OCI-LY1 (cell line): ENCODE measurements at regions not wholly inside any gene's neighbourhood (a gene's known extent, or its start where the extent isn't known, plus 50 kb on each side); places are given as distances from the start of the nearest gene placed in this dataset.

ENCODE experiments used
- H2AFZ ChIP-seq: fragments of 200-600 bp; sonication (generic), shearing (Covaris generic); 2 replicates; pipeline ENCODE4 v1.6.0; 2014; ENCODE audit warnings: antibody characterized with exemption, mild to moderate bottlenecking, low read length
- H3F3A ChIP-seq: fragments of 200-600 bp; sonication (generic), shearing (Covaris generic); 2 replicates; pipeline ENCODE4 v1.6.0; 2014; ENCODE audit warnings: mild to moderate bottlenecking, antibody characterized with exemption, low read length, moderate library complexity; ENCODE audit not compliant: insufficient read depth
- H3K27ac ChIP-seq: fragments of 200-600 bp; sonication (generic); 2 replicates; pipeline ENCODE4 v1.5.1; 2014; ENCODE audit warnings: low read length, mixed run types, mild to moderate bottlenecking, low read depth; ENCODE audit not compliant: poor library complexity, severe bottlenecking
- H3K27me3 ChIP-seq: fragments of 200-600 bp; sonication (generic); 2 replicates; pipeline ENCODE4 v1.6.0; 2014; ENCODE audit warnings: antibody characterized with exemption, mild to moderate bottlenecking, low read length, moderate library complexity; ENCODE audit not compliant: insufficient read depth
- H3K36me3 ChIP-seq: fragments of 200-600 bp; sonication (generic); 2 replicates; pipeline ENCODE4 v1.6.1; 2014; ENCODE audit warnings: mild to moderate bottlenecking, antibody characterized with exemption, low read length, moderate library complexity, mixed read lengths; ENCODE audit not compliant: insufficient read depth
- H3K4me1 ChIP-seq: fragments of 200-600 bp; sonication (generic); 2 replicates; pipeline ENCODE4 v1.5.1; 2014; ENCODE audit warnings: mild to moderate bottlenecking, low read length, moderate library complexity; ENCODE audit not compliant: insufficient read depth, severe bottlenecking
- H3K4me2 ChIP-seq: fragments of 200-600 bp; sonication (generic), shearing (Covaris generic); 2 replicates; pipeline ENCODE4 v1.6.1; 2014; ENCODE audit warnings: low read length
- H3K4me3 ChIP-seq: fragments of 200-600 bp; sonication (generic); 2 replicates; pipeline ENCODE4 v1.5.1; 2014; ENCODE audit warnings: low read length, low read depth, mild to moderate bottlenecking, mixed read lengths; ENCODE audit not compliant: poor library complexity, severe bottlenecking
- H3K79me2 ChIP-seq: fragments of 200-600 bp; shearing (Covaris generic); 2 replicates; pipeline ENCODE4 v1.6.1; 2016; ENCODE audit warnings: mixed run types, low read length, mixed read lengths; ENCODE audit not compliant: insufficient read depth
- H3K9ac ChIP-seq: fragments of 200-600 bp; sonication (generic), shearing (Covaris generic); 2 replicates; pipeline ENCODE4 v1.6.1; 2014; ENCODE audit warnings: mild to moderate bottlenecking, low read length, mixed read lengths
- H3K9me2 ChIP-seq: fragments of 200-600 bp; sonication (generic), shearing (Covaris generic); 2 replicates; pipeline ENCODE4 v1.6.1; 2014; ENCODE audit warnings: low read depth, mild to moderate bottlenecking, low read length, mixed read lengths
- H3K9me3 ChIP-seq: fragments of 200-600 bp; shearing (Covaris generic); 2 replicates; pipeline ENCODE4 v1.6.1; 2014; ENCODE audit warnings: low read length, mixed read lengths
- H4K20me1 ChIP-seq: fragments of 200-600 bp; sonication (generic), shearing (Covaris generic); 2 replicates; pipeline ENCODE4 v1.6.0; 2016; ENCODE audit warnings: mild to moderate bottlenecking, low read length; ENCODE audit not compliant: insufficient read depth
- EZH2 ChIP-seq: fragments of 200-600 bp; sonication (generic), shearing (Covaris generic); IDR thresholded peaks from 2 replicates; pipeline ENCODE4 v1.8.0; 2017; ENCODE audit warnings: borderline replicate concordance, mixed run types, mild to moderate bottlenecking, antibody characterized with exemption, low read length, moderate library complexity, mixed read lengths
- TF ChIP-seq, protein P1 (sequence below): fragments of 200-600 bp; sonication (generic), shearing (Covaris generic); IDR thresholded peaks from 2 replicates; pipeline ENCODE4 v1.5.1; 2017; ENCODE audit warnings: mild to moderate bottlenecking, antibody characterized with exemption, low read length, moderate library complexity, mixed read lengths

DNA sequence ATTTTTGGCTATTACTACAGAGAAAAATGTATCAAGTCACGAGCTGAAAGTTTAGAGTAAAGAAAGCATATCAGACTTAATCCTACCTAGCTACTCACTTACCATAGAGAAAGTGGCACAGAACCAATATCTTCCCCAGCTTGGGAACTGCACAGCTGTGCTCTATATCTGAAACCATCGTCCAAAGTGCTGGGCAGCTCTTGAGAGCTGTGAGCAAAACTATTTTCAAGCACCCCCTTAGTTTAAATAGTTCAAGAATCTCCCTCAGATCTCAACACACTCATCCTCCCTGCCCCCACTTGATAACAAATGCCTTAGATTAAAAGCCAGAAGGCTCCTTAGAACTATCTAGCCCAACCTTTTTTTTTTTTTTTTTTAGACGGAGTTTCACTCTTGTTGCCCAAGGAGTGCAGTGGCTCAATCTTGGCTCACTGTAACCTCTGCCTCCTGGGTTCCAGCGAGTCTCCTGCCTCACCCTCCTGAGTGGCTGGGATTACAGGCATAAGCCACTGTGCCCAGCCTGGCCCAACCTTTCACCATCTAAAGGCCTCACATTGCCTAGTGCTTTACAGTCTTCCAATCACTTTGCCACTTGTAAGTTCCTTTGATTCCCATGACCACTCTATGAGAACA is 94.2 kb upstream of the APC start:
- H3K27ac ChIP-seq: no peak overlapping the region
- no peaks in the 10 kb centered on the region for H4K20me1 ChIP-seq
- H3K4me2 ChIP-seq: no peak overlapping the region
- TF ChIP-seq, protein P1, sequence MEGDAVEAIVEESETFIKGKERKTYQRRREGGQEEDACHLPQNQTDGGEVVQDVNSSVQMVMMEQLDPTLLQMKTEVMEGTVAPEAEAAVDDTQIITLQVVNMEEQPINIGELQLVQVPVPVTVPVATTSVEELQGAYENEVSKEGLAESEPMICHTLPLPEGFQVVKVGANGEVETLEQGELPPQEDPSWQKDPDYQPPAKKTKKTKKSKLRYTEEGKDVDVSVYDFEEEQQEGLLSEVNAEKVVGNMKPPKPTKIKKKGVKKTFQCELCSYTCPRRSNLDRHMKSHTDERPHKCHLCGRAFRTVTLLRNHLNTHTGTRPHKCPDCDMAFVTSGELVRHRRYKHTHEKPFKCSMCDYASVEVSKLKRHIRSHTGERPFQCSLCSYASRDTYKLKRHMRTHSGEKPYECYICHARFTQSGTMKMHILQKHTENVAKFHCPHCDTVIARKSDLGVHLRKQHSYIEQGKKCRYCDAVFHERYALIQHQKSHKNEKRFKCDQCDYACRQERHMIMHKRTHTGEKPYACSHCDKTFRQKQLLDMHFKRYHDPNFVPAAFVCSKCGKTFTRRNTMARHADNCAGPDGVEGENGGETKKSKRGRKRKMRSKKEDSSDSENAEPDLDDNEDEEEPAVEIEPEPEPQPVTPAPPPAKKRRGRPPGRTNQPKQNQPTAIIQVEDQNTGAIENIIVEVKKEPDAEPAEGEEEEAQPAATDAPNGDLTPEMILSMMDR: no peak
- no peak for TF ChIP-seq EZH2
- no peaks in the 10 kb centered on the region for H3K9me2 ChIP-seq
- H3K4me1 ChIP-seq: no peaks in the 10 kb centered on the region
- H3K9ac ChIP-seq: no peak overlapping the region
- H3K36me3 ChIP-seq: no peaks in the 10 kb centered on the region
- H3K9me3 ChIP-seq: no peaks in the 10 kb centered on the region
- no peak overlapping the region for H2AFZ ChIP-seq
- H3K27me3 ChIP-seq: no peaks in the 10 kb centered on the region
- no peaks in the 10 kb centered on the region for H3K79me2 ChIP-seq
- no peak overlapping the region for H3K4me3 ChIP-seq
- H3F3A ChIP-seq: no peaks in the 10 kb centered on the region

DNA sequence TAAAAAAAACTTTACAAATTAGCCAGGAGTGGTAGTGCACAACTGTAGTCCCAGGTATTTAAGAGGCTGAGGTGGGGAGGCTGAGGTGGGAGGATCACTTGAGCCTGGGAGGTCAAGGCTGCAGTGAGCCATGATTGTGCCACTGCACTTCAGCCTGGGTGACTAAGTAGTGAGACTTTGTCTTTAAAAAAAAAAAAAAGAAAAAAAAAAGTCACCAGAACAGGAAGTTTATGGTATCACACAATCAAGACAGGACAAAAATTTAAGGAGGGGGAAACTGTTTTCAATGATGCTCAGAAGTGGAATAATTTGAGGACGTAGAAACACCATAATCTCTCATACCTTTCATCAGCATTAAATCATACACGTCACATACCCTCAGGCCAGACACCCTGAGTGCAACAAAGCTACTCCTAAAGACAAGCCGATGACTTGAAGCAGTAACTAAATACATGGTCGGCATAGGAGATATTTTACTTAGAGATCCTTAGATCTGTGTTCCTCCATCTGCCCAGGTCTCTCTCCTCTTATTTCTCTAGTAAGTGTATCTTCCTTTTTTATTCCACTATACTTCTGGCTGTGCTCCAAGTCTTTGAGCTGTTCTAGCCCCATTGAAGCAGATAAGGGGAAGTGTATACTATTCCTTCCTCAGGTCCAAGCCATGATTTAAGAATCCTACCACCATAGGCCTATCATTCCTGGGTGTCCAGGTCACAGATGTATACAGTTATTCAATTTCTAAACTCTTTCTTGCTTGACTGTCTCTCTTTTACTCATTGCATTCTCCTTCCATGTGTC is 91.3 kb upstream of the APC start:
- Histone ChIP-seq H3F3A (no peaks in the 10 kb centered on the region), H3K79me2 (no peaks in the 10 kb centered on the region), H2AFZ (no peak overlapping the region), H3K9ac (no peak overlapping the region), H3K27ac (no peak overlapping the region), H3K9me2 (no peaks in the 10 kb centered on the region), H3K4me2 (no peak overlapping the region), H3K4me1 (no peaks in the 10 kb centered on the region), H3K36me3 (no peaks in the 10 kb centered on the region), H3K9me3 (no peaks in the 10 kb centered on the region), H3K27me3 (no peaks in the 10 kb centered on the region), H4K20me1 (no peaks in the 10 kb centered on the region), H3K4me3 (no peak overlapping the region)
- no peak for TF ChIP-seq EZH2
- TF ChIP-seq, protein P1: no peak

DNA sequence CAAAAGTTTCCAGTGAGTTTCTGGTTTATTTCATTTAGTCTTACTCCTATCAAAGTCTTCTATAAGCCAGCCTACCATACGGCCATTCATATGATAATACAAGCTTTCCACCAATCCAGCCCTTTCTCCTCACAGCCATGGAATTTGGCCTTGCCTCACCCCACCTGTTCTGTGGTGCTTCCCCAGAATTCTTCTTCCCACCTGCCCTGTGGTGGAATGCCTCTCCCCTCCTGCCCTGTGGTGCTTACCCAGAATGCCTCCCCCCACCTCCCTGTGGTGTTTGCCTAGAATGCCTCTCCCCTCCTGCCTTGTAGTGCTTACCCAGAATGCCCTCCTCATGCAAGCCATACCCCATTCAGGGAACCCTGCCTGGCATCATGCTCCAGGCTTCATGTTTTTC is 90.3 kb upstream of the APC start:
- Histone ChIP-seq H3K27me3 (no peaks in the 10 kb centered on the region), H3K4me1 (no peaks in the 10 kb centered on the region), H3K9ac (no peak overlapping the region), H3K9me3 (no peaks in the 10 kb centered on the region), H2AFZ (no peak overlapping the region), H3K4me3 (no peak overlapping the region), H3K79me2 (no peaks in the 10 kb centered on the region), H3K27ac (no peak overlapping the region), H3K36me3 (no peaks in the 10 kb centered on the region), H3K9me2 (no peaks in the 10 kb centered on the region), H3F3A (no peaks in the 10 kb centered on the region), H4K20me1 (no peaks in the 10 kb centered on the region), H3K4me2 (no peak overlapping the region)
- TF ChIP-seq EZH2: no peak
- TF ChIP-seq, protein P1: no peak
